HG02840 (cell line): ENCODE measurements at regions not wholly inside any gene's neighbourhood (a gene's known extent, or its start where the extent isn't known, plus 50 kb on each side); places are given as distances from the start of the nearest gene placed in this dataset.

Source experiments
- ATAC-seq: cut with Tn5 transposase; IDR thresholded peaks from one replicate; pipeline ENCODE4 v1.9.1; 2021; ENCODE audit warnings: mild to moderate bottlenecking, moderate library complexity, moderate number of reproducible peaks; ENCODE audit not compliant: unreplicated experiment, low FRiP score

GRCh38 chr2:151197184-151198108, 64.2 kb downstream of the RBM43 start:
- no peak for ATAC-seq

GRCh38 chr2:151193576-151193975, 68.1 kb downstream of the RBM43 start:
- no peak for ATAC-seq

GRCh38 chr2:151192681-151193080, 69.0 kb downstream of the RBM43 start:
- no peak for ATAC-seq

- no peak for ATAC-seq
Measured at GRCh38 chr2:151191001-151191400, 70.7 kb downstream of the RBM43 start.

- no peak for ATAC-seq
Measured at GRCh38 chr2:151189125-151189524, 72.5 kb downstream of the RBM43 start.

- ATAC-seq: no peak
Measured at GRCh38 chr2:151186011-151186410, 75.7 kb downstream of the RBM43 start.

GRCh38 chr2:151182899-151183809, 78.5 kb downstream of the RBM43 start:
- ATAC-seq: no peak

GRCh38 chr2:151182396-151182795, 79.3 kb downstream of the RBM43 start:
- no peak for ATAC-seq

GRCh38 chr2:151181524-151181923, 80.1 kb downstream of the RBM43 start:
- ATAC-seq: no peak

- ATAC-seq: no peak
Measured at GRCh38 chr2:151180123-151180522, 81.5 kb downstream of the RBM43 start.

GRCh38 chr2:151178207-151178606, 83.5 kb downstream of the RBM43 start:
- ATAC-seq: no peak

GRCh38 chr2:151177756-151178155, 83.9 kb downstream of the RBM43 start:
- ATAC-seq: no peak

- no peak for ATAC-seq
Measured at GRCh38 chr2:151176661-151177060, 85.0 kb downstream of the RBM43 start.

GRCh38 chr2:151175864-151176263, 85.8 kb downstream of the RBM43 start:
- ATAC-seq: no peak

- ATAC-seq: no peak
Measured at GRCh38 chr2:151174127-151174526, 87.5 kb downstream of the RBM43 start.

GRCh38 chr2:151171186-151171585, 90.5 kb downstream of the RBM43 start:
- no peak for ATAC-seq

GRCh38 chr2:151166410-151166809, 95.3 kb downstream of the RBM43 start:
- ATAC-seq: no peak

- no peak for ATAC-seq
Measured at GRCh38 chr2:151165105-151165684, 96.5 kb downstream of the RBM43 start.

GRCh38 chr2:151161821-151162551, 99.7 kb downstream of the RBM43 start:
- no peak for ATAC-seq

- ATAC-seq: no peak
Measured at GRCh38 chr2:151159109-151159662, 102.5 kb downstream of the RBM43 start.
